Esophagus muscularis mucosa (tissue), 4 donors: ENCODE measurements at regions not wholly inside any gene's neighbourhood (a gene's known extent, or its start where the extent isn't known, plus 50 kb on each side); places are given as distances from the start of the nearest gene placed in this dataset.

ENCODE experiments used
- EP300 ChIP-seq: sonication (generic); formaldehyde crosslinking; IDR thresholded peaks from one replicate; pipeline ENCODE4 v1.6.1; 2017; ENCODE audit warnings: antibody characterized with exemption
- POLR2A ChIP-seq: fragments of 450-650 bp; IDR thresholded peaks from one replicate; pipeline ENCODE4 v1.6.1; 2017; ENCODE audit warnings: antibody characterized with exemption, moderate library complexity, mild to moderate bottlenecking, low read depth
- POLR2AphosphoS5 ChIP-seq, 2 donors: sonication (generic); formaldehyde crosslinking; IDR thresholded peaks; one replicate each; pipeline ENCODE4 v1.6.1; 2017; ENCODE audit warnings: antibody characterized with exemption in 2 of 2
- TF ChIP-seq, protein P1 (sequence below), 3 experiments: fragments of 200-600 bp in 2 of 3; fragments of 450-650 bp in 1 of 3; sonication (generic) in 2 of 3; IDR thresholded peaks; one replicate each; pipeline ENCODE4 v1.5.1; 2017 to 2019; ENCODE audit warnings: antibody characterized with exemption in 3 of 3, mild to moderate bottlenecking in 2 of 3, moderate library complexity in 1 of 3

DNA sequence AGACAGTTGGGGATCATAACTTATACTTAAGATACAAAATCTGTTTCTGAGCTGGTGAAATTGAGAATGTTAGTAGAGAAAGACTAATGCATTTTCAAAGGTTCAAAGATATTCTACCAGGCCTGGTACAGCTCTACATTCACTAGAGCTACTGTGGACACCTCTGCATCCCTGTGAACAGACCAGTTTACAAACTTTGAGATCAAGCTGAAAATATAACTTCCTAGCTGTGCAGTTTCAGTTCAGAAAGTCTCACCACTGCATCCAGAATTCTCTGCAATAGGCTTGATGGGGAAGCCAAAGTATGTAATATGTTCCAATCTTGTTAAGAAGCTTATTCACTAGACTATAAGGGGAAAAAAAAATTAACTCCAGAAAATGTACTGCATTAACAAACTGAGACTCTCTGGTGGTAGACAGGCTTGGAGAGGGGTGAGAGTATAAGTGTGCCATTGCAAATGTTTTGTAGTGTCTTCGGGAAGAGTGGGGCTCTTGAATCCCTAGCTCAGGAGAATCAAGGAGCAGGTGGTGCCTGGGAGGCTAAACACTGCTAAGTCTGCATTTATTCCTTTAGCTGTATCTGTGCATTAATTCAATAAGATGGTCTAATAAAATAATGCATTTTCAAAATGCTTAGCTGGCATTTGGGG lies 671.9 kb downstream of the NR2F1-AS1 start:
- TF ChIP-seq, protein P1, sequence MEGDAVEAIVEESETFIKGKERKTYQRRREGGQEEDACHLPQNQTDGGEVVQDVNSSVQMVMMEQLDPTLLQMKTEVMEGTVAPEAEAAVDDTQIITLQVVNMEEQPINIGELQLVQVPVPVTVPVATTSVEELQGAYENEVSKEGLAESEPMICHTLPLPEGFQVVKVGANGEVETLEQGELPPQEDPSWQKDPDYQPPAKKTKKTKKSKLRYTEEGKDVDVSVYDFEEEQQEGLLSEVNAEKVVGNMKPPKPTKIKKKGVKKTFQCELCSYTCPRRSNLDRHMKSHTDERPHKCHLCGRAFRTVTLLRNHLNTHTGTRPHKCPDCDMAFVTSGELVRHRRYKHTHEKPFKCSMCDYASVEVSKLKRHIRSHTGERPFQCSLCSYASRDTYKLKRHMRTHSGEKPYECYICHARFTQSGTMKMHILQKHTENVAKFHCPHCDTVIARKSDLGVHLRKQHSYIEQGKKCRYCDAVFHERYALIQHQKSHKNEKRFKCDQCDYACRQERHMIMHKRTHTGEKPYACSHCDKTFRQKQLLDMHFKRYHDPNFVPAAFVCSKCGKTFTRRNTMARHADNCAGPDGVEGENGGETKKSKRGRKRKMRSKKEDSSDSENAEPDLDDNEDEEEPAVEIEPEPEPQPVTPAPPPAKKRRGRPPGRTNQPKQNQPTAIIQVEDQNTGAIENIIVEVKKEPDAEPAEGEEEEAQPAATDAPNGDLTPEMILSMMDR (IDR thresholded peaks at IDR 0.05), result no peak
- TF ChIP-seq EP300, result no peak
- TF ChIP-seq POLR2A, result no peak
- no peak for TF ChIP-seq POLR2AphosphoS5 (IDR thresholded peaks at IDR 0.05)
